Smooth muscle cell (in vitro differentiated cells): ENCODE measurements at regions not wholly inside any gene's neighbourhood (a gene's known extent, or its start where the extent isn't known, plus 50 kb on each side); places are given as distances from the start of the nearest gene placed in this dataset.

ENCODE experiments used
- DNase-seq: peaks from one replicate; lab custom pipeline; 2025; ENCODE audit not compliant: unreplicated experiment; lab: John Stamatoyannopoulos, UW
- H2AFZ ChIP-seq: fragments of 200-600 bp; sonication (generic); 2 replicates; pipeline ENCODE4 v1.6.0; 2016; ENCODE audit warnings: antibody characterized with exemption, low read depth, mild to moderate bottlenecking
- H3F3A ChIP-seq: fragments of 200-600 bp; sonication (generic); 2 replicates; pipeline ENCODE4 v1.6.0; 2017; ENCODE audit warnings: antibody characterized with exemption, low read depth
- H3K27ac ChIP-seq: fragments of 200-600 bp; sonication (generic); 2 replicates; pipeline ENCODE4 v1.5.1; 2016; ENCODE audit warnings: low read depth, mild to moderate bottlenecking
- H3K27me3 ChIP-seq: fragments of 200-600 bp; sonication (generic); 2 replicates; pipeline ENCODE4 v1.6.1; 2016; ENCODE audit warnings: low read depth, mild to moderate bottlenecking
- H3K36me3 ChIP-seq: fragments of 200-600 bp; sonication (generic); 2 replicates; pipeline ENCODE4 v1.5.1; 2016; ENCODE audit warnings: low read depth
- H3K4me1 ChIP-seq: fragments of 200-600 bp; sonication (generic); 2 replicates; pipeline ENCODE4 v1.5.1; 2016; ENCODE audit warnings: low read depth
- H3K4me2 ChIP-seq: fragments of 200-600 bp; sonication (generic); 2 replicates; pipeline ENCODE4 v1.6.0; 2016; ENCODE audit warnings: mild to moderate bottlenecking
- H3K4me3 ChIP-seq: fragments of 200-600 bp; sonication (generic); 2 replicates; pipeline ENCODE4 v1.5.1; 2016; ENCODE audit warnings: mild to moderate bottlenecking
- H3K79me2 ChIP-seq: fragments of 200-600 bp; sonication (generic); 2 replicates; pipeline ENCODE4 v1.6.0; 2016; ENCODE audit warnings: low read depth, mild to moderate bottlenecking
- H3K9ac ChIP-seq: fragments of 200-600 bp; sonication (generic); 2 replicates; pipeline ENCODE4 v1.6.0; 2016; ENCODE audit warnings: low read depth
- H3K9me3 ChIP-seq: fragments of 200-600 bp; sonication (generic); replicated peaks from 2 replicates; pipeline ENCODE4 v1.5.1; 2016; ENCODE audit warnings: low read depth
- H4K20me1 ChIP-seq: fragments of 200-600 bp; sonication (generic); 2 replicates; pipeline ENCODE4 v1.6.0; 2016; ENCODE audit warnings: low read depth
- WGBS: methylation state at CpG from one replicate; pipeline ENCODE4 v1.1.7; 2016; ENCODE audit warnings: low lambda C conversion rate; 5-methylcytosine and 5-hydroxymethylcytosine counted together
- TF ChIP-seq, protein P1 (sequence below): fragments of 200-600 bp; sonication (generic); IDR thresholded peaks from 2 replicates; pipeline ENCODE4 v1.5.1; 2017; ENCODE audit warnings: borderline replicate concordance, mild to moderate bottlenecking, antibody characterized with exemption; ENCODE audit not compliant: insufficient read depth, poor library complexity, severe bottlenecking

- H3K27me3 ChIP-seq: no peaks in the 10 kb centered on the region
- no peaks in the 10 kb centered on the region for H3K9me3 ChIP-seq
- no peaks in the 10 kb centered on the region for H3K4me1 ChIP-seq
- H3F3A ChIP-seq: no peaks in the 10 kb centered on the region
- no peak overlapping the region for H3K9ac ChIP-seq
- no peaks in the 10 kb centered on the region for H4K20me1 ChIP-seq
- no peaks in the 10 kb centered on the region for H3K79me2 ChIP-seq
- TF ChIP-seq, protein P1, sequence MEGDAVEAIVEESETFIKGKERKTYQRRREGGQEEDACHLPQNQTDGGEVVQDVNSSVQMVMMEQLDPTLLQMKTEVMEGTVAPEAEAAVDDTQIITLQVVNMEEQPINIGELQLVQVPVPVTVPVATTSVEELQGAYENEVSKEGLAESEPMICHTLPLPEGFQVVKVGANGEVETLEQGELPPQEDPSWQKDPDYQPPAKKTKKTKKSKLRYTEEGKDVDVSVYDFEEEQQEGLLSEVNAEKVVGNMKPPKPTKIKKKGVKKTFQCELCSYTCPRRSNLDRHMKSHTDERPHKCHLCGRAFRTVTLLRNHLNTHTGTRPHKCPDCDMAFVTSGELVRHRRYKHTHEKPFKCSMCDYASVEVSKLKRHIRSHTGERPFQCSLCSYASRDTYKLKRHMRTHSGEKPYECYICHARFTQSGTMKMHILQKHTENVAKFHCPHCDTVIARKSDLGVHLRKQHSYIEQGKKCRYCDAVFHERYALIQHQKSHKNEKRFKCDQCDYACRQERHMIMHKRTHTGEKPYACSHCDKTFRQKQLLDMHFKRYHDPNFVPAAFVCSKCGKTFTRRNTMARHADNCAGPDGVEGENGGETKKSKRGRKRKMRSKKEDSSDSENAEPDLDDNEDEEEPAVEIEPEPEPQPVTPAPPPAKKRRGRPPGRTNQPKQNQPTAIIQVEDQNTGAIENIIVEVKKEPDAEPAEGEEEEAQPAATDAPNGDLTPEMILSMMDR: no peak
- 93% methylated on average over 48 of the region's 50 CpGs for WGBS
- DNase-seq: no peak
- no peaks in the 10 kb centered on the region for H3K36me3 ChIP-seq
- H3K4me2 ChIP-seq: no peak overlapping the region
- no peak overlapping the region for H3K4me3 ChIP-seq
- H2AFZ ChIP-seq: no peak overlapping the region
- H3K27ac ChIP-seq: no peak overlapping the region
Observed at GRCh38 chr15:94856267-94856854, 625.0 kb downstream of the MCTP2 start.

- Histone ChIP-seq H3F3A (no peaks in the 10 kb centered on the region), H3K79me2 (no peaks in the 10 kb centered on the region), H3K9me3 (peaks cover 2% of the 10 kb centered on the region), H3K4me2 (no peak overlapping the region), H3K27ac (no peak overlapping the region), H4K20me1 (no peaks in the 10 kb centered on the region), H3K4me1 (no peaks in the 10 kb centered on the region), H3K36me3 (no peaks in the 10 kb centered on the region), H3K4me3 (no peak overlapping the region), H3K27me3 (no peaks in the 10 kb centered on the region), H2AFZ (peak overlapping the region; percentile 48), H3K9ac (no peak overlapping the region)
- TF ChIP-seq, protein P1: no peak
- WGBS: 97% methylated on average over 4 of the region's 4 CpGs
- DNase-seq: no peak
Observed at GRCh38 chr15:94857466-94857865, 626.1 kb downstream of the MCTP2 start.

DNA sequence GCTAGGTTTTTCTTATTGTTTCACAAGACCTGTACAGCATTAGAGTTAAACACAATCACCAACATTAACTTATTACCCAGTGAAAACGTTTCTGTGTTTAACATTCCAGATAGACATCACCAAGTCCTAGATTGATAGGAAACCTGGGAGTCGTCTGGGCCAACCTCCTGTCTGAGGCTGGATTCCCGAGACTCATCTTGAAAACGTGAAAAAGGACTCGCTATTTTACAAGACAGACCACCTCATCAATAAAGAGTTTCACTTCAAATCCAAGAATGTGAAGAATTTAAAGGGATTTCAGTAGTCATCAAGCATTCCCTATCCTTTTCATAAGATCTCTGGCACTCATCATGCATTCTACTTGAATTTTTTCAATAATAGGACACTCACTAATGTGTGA is 626.6 kb downstream of the MCTP2 start:
- Histone ChIP-seq H3K4me2 (peak overlapping the region; percentile 42), H3K27ac (no peak overlapping the region), H3K27me3 (no peaks in the 10 kb centered on the region), H3F3A (no peaks in the 10 kb centered on the region), H4K20me1 (no peaks in the 10 kb centered on the region), H3K9ac (no peak overlapping the region), H3K9me3 (peaks cover 5% of the 10 kb centered on the region), H3K4me1 (no peaks in the 10 kb centered on the region), H2AFZ (peak overlapping the region; percentile 48), H3K36me3 (no peaks in the 10 kb centered on the region), H3K79me2 (no peaks in the 10 kb centered on the region), H3K4me3 (no peak overlapping the region)
- no peak for DNase-seq
- TF ChIP-seq, protein P1: no peak
- 5% methylated on average over 4 of the region's 5 CpGs for WGBS

- no peak overlapping the region for H3K27ac ChIP-seq
Observed at GRCh38 chr15:94858449-94858848, 627.1 kb downstream of the MCTP2 start.

More at GRCh38 chr15:94858449-94858848, 627.1 kb downstream of the MCTP2 start:
- Histone ChIP-seq H3K9me3 (peaks cover 5% of the 10 kb centered on the region), H3K79me2 (no peaks in the 10 kb centered on the region), H3K36me3 (no peaks in the 10 kb centered on the region), H3K4me3 (no peak overlapping the region), H3K4me2 (peak overlapping the region; percentile 42), H3K4me1 (no peaks in the 10 kb centered on the region), H2AFZ (peak overlapping the region; percentile 48), H3F3A (no peaks in the 10 kb centered on the region), H3K9ac (no peak overlapping the region), H3K27me3 (no peaks in the 10 kb centered on the region), H4K20me1 (no peaks in the 10 kb centered on the region)
- TF ChIP-seq, protein P1: no peak
- WGBS: 48% methylated on average over 2 of the region's 2 CpGs
- DNase-seq: no peak
